BE2C (cell line): ENCODE measurements at regions not wholly inside any gene's neighbourhood (a gene's known extent, or its start where the extent isn't known, plus 50 kb on each side); places are given as distances from the start of the nearest gene placed in this dataset.
A peak's percentile ranks its signal among the peaks of the same experiment; 100 is the strongest.

Experiments
- DNase-seq: peaks from one replicate; pipeline ENCODE4 v3.0.0-alpha.2; 2020
- H3K27me3 ChIP-seq: fragments of 250-450 bp; sonication (Bioruptor Pico); 2 replicates; pipeline ENCODE4 v1.5.1; 2020; ENCODE audit warnings: mild to moderate bottlenecking
- H3K36me3 ChIP-seq: fragments of 250-450 bp; sonication (Bioruptor Pico); 2 replicates; pipeline ENCODE4 v1.5.1; 2020; ENCODE audit warnings: mild to moderate bottlenecking
- H3K4me1 ChIP-seq: fragments of 250-450 bp; sonication (Bioruptor Pico); 2 replicates; pipeline ENCODE4 v1.5.1; 2020
- H3K4me3 ChIP-seq: 2 replicates; pipeline ENCODE4 v1.5.1; 2011; ENCODE audit warnings: low read depth, low read length
- H3K9me3 ChIP-seq: fragments of 250-450 bp; sonication (Bioruptor Pico); 2 replicates; pipeline ENCODE4 v1.5.1; 2020
- CTCF ChIP-seq: IDR thresholded peaks from 2 replicates; pipeline ENCODE4 v1.5.1; 2012; ENCODE audit warnings: mild to moderate bottlenecking, low read depth, low read length

- Histone ChIP-seq H3K4me3 (peak overlapping the region; percentile 23; the same call in 1 of the 2 replicates), H3K9me3 (no peaks in the 10 kb centered on the region), H3K4me1 (no peaks in the 10 kb centered on the region), H3K36me3 (no peaks in the 10 kb centered on the region), H3K27me3 (peaks cover 85% of the 10 kb centered on the region)
- DNase-seq: no peak
- TF ChIP-seq CTCF: no peak
Observed at GRCh38 chr12:38156497-38157245, 159.9 kb upstream of the ALG10B start.

GRCh38 chr12:38157274-38157932 lies 159.2 kb upstream of the ALG10B start:
- Histone ChIP-seq H3K9me3 (no peaks in the 10 kb centered on the region), H3K4me1 (no peaks in the 10 kb centered on the region), H3K27me3 (peaks cover 78% of the 10 kb centered on the region), H3K4me3 (no peak overlapping the region), H3K36me3 (no peaks in the 10 kb centered on the region)
- TF ChIP-seq CTCF: no peak
- DNase-seq: no peak

GRCh38 chr12:38157933-38158401 lies 158.6 kb upstream of the ALG10B start:
- Histone ChIP-seq H3K27me3 (peaks cover 77% of the 10 kb centered on the region), H3K4me3 (no peak overlapping the region), H3K36me3 (no peaks in the 10 kb centered on the region), H3K4me1 (no peaks in the 10 kb centered on the region), H3K9me3 (no peaks in the 10 kb centered on the region)
- no peak for DNase-seq
- no peak for TF ChIP-seq CTCF

GRCh38 chr12:38158428-38159091 lies 158.0 kb upstream of the ALG10B start:
- Histone ChIP-seq H3K4me1 (no peaks in the 10 kb centered on the region), H3K9me3 (no peaks in the 10 kb centered on the region), H3K4me3 (no peak overlapping the region)

GRCh38 chr12:38159092-38159551 lies 157.5 kb upstream of the ALG10B start:
- no peaks in the 10 kb centered on the region for H3K36me3 ChIP-seq
- no peaks in the 10 kb centered on the region for H3K9me3 ChIP-seq
- no peak for TF ChIP-seq CTCF
- H3K27me3 ChIP-seq: peaks cover 73% of the 10 kb centered on the region
- no peaks in the 10 kb centered on the region for H3K4me1 ChIP-seq
- no peak for DNase-seq
- no peak overlapping the region for H3K4me3 ChIP-seq

More at GRCh38 chr12:38158428-38159091, 158.0 kb upstream of the ALG10B start:
- TF ChIP-seq CTCF: no peak
- no peak for DNase-seq
- Histone ChIP-seq H3K27me3 (peaks cover 77% of the 10 kb centered on the region), H3K36me3 (no peaks in the 10 kb centered on the region)
